ENCODE measurements at regions not wholly inside any gene's neighbourhood (a gene's known extent, or its start where the extent isn't known, plus 50 kb on each side); places are given as distances from the start of the nearest gene placed in this dataset.

GRCh38 chr9:21551401-21551800, 69.3 kb upstream of the IFNE start:
- no peak for TF ChIP-seq CTCF (IDR thresholded peaks at IDR 0.05; ENCODE audit: low read length)
- no peak for TF ChIP-seq EZH2phosphoT487 (IDR thresholded peaks at IDR 0.05; ENCODE audit: low read length)
- TF ChIP-seq EZH2 (optimal IDR thresholded peaks at IDR 0.05; ENCODE audit: low read depth, low read length): no peak

Measured in MM.1S (cell line).